HG02571 (cell line): ENCODE measurements at regions not wholly inside any gene's neighbourhood (a gene's known extent, or its start where the extent isn't known, plus 50 kb on each side); places are given as distances from the start of the nearest gene placed in this dataset.

Source experiments
- ATAC-seq: cut with Tn5 transposase; IDR thresholded peaks from one replicate; pipeline ENCODE4 v1.9.1; 2021; ENCODE audit warnings: mild to moderate bottlenecking, moderate library complexity; ENCODE audit not compliant: unreplicated experiment

DNA sequence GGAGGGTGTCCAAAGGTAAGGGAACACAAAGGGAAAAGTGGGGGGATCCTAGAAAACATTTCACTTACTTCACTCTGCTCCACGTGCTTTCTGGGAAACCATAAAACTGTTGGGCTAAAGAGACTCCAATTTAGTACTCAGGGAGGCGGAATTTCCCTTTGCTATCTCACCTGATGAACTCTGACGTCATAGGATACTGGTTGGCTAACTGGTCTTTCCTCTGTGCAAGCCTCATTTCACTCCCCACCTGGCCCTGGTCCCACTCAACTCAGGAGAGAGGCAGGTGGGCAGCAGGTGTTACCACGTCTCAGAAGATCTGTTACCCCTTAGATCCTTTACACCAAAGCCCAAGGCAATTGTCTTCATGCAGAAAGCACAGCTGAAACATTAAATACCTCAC lies 51.8 kb upstream of the PMAIP1 start:
- ATAC-seq: no peak

GRCh38 chr18:59847491-59847846 lies 52.3 kb upstream of the PMAIP1 start:
- ATAC-seq: peak; percentile 10

GRCh38 chr18:59846814-59847490 lies 52.8 kb upstream of the PMAIP1 start:
- ATAC-seq: peak; percentile 97

GRCh38 chr18:59842947-59843346 lies 56.8 kb upstream of the PMAIP1 start:
- ATAC-seq: no peak

DNA sequence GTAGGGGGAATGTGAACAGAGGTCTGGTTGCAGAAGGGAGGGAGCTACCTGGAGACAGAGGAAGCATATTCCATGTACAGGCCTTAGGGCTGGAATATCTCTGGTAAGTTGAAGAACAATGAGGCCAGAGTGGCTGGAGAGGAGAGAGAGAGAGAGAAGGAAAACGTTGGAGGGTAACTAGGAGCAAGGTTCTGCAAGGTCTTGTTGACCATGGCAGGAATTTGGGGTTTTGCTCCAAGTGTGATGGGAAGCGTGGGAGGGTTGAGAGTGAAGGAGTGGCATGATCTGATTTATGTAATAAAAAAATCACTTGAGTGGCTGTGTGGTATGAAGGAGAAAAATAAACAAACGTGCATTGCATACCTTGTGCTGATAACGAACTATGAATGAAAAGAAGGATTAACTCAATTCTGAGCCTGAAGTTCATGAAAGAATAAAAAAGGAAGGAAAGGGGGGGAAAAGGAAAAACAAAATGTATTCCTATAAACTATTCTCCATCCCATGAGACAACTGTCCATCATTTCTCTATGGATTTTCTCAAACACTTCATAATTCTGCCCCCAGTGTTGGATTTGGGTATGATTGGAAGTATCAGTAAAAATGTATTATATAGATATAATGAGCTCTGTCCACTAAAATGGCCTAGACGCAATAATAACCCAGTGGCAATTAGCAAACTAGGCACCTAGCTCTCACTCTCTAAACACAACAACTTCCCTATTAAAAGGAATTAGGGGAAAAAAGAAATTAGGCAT lies 59.7 kb upstream of the PMAIP1 start:
- ATAC-seq: no peak

- ATAC-seq: no peak
These were observed 60.5 kb upstream of the PMAIP1 start for GRCh38 chr18:59839246-59839645.

DNA sequence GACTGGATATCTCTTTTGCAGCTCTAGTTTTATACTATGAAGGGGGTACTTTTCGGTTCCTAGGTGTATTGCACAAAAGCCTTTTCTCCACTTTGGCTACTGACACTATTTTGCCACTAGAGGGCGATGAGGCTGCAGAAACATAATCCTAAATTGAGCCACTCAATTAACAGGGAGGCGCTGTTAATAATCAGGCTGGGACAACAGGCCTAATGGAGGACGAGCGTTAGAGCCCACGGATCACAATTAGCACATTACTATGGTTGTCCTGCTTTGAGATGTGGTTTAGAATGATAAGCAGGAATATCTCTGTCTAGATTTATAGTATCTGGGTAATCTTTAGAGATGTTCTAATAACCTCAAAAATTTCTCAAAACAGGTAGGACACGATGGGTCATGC lies 62.2 kb upstream of the PMAIP1 start:
- no peak for ATAC-seq

- ATAC-seq: peak; percentile 51
These were observed 64.0 kb upstream of the PMAIP1 start for GRCh38 chr18:59835605-59836379.

- peak; percentile 40 for ATAC-seq
These were observed 65.5 kb upstream of the PMAIP1 start for GRCh38 chr18:59834267-59834666.

- peak; percentile 77 for ATAC-seq
These were observed 66.0 kb upstream of the PMAIP1 start for GRCh38 chr18:59833785-59834184.

DNA sequence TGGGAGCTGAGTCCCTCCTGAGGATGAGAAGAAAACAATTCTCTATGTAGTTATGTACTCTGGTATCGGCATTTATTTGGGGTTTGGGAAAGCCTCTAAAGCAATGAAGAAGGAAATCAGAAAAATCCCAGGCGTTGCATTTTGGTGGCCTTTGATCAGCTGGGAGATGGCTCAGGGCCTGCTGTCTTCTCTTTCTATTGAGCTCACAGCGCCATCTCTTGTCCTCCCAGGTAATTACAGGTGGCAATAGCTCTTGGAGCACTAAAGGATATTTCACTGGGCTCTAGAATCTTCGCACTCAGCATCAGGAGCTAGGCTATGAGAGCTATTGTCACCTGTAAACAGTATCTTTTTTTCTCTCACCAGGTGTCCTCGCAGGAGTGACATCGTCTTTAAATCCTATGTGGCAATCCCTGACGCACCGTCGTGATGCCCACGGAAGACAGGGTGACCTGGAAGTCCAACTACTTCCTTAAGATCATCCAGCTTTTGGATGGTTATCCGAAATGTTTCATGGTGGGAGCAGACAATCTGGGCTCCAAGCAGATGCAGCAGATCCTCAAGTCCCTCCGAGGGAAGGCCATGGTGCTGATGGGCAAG lies 76.1 kb upstream of the PMAIP1 start:
- ATAC-seq: peak; percentile 77

- ATAC-seq: no peak
These were observed 76.9 kb upstream of the PMAIP1 start for GRCh38 chr18:59822612-59823550.

GRCh38 chr18:59821983-59822382 lies 77.8 kb upstream of the PMAIP1 start:
- no peak for ATAC-seq

GRCh38 chr18:59820663-59821062 lies 79.1 kb upstream of the PMAIP1 start:
- no peak for ATAC-seq

DNA sequence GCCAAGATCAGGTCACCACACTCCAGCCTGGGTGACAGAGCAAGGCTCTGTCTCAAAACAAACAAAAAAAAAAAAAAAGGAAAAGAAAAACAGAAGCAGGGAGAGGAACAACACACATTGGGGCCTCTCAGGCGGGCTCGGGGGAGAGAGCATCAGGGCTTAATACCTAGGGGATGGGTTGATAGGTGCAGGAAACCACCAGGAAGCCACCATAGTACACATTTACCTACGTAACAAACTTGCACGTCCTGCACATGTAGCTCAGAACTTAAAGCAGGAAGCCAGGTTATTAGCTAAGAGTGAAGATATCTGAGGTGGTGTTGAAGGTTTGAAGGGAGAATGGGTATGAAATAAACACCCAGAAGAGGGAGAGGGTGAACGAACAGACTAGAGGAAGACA lies 81.0 kb upstream of the PMAIP1 start:
- ATAC-seq: no peak

DNA sequence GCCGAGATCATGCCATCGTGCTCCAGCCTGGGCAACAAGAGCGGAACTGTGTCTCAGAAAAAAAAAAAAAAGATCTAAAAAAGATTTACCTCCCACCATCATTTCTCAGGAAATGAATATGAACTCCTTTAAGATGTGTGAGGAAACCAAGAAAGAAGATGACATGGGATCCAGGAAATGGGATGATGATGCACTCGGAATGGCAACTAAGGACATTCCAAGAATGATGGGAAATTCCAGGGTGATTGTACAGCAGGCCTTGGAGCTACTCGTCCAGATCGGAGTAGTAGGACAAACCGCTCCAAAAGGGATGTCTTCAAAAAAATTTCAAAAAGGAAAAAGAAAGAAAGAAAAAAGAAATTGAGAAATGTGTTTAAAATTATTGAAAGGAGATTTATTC lies 84.9 kb upstream of the PMAIP1 start:
- ATAC-seq: no peak

- no peak for ATAC-seq
These were observed 85.9 kb upstream of the PMAIP1 start for GRCh38 chr18:59813942-59814341.

DNA sequence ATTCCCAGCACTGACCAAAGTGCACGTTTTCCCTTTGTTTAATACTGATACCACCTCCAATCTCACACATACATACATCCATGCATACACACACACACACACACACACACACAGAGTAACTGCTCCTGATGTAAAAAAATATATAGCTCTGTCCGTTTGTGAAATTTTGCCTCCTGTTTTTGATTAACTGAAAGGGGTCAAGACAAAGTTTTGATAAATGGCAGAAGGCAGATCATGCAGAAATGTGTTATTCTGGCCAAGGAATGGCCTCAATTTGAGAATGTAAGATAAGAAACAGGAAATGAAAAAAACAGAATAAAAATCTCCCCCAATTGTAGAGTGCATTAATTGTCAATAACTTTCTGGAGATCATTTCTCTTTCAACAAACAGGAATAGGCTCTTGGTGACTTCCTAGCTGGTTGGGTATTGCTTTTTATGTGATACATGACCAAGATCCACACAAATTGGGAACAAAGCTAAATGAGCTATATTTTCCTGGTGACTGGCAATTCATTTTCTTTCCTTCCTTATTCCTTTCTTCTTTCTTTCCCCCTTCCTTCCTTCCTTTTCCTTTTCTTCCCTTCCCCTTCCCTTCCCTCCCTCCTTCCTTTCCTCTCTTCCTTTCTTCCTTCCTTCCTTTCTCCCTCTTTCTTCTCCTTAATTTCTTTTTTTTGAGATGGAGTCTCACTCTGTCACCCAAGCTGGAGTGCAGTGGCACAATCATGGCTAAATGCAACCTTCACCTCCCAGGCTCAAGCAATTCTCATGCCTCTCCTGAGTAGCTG lies 88.9 kb upstream of the PMAIP1 start:
- no peak for ATAC-seq

GRCh38 chr18:59810183-59810582 lies 89.6 kb upstream of the PMAIP1 start:
- no peak for ATAC-seq

- ATAC-seq: no peak
These were observed 97.8 kb upstream of the PMAIP1 start for GRCh38 chr18:59802031-59802430.
